SK-N-SH (cell line): ENCODE measurements at regions not wholly inside any gene's neighbourhood (a gene's known extent, or its start where the extent isn't known, plus 50 kb on each side); places are given as distances from the start of the nearest gene placed in this dataset.

Experiments
- CTCF ChIP-seq: fragments of 200-600 bp; sonication (generic); IDR thresholded peaks from 2 replicates; pipeline ENCODE4 v1.6.1; 2017; ENCODE audit warnings: antibody characterized with exemption, mild to moderate bottlenecking, moderate library complexity
- EZH2phosphoT487 ChIP-seq: fragments of 200-600 bp; sonication (generic); IDR thresholded peaks from 2 replicates; pipeline ENCODE4 v1.6.1; 2017; ENCODE audit warnings: low read depth, mixed run types, mild to moderate bottlenecking, antibody characterized with exemption, moderate library complexity, borderline replicate concordance
- PBX3 ChIP-seq: IDR thresholded peaks from 2 replicates; pipeline ENCODE4; 2012
- POLR2AphosphoS5 ChIP-seq: IDR thresholded peaks from 2 replicates; pipeline ENCODE4 v1.6.1; 2012; ENCODE audit warnings: low read depth, low read length
- YY1 ChIP-seq: IDR thresholded peaks from 2 replicates; pipeline ENCODE4 v1.4.0; 2012; ENCODE audit warnings: low read depth, mild to moderate bottlenecking

GRCh38 chr18:40841467-40841866 is 1113.6 kb upstream of the PIK3C3 start:
- TF ChIP-seq PBX3 = peak; percentile 27; the same call in 1 of the 2 replicates
- no peak for TF ChIP-seq POLR2AphosphoS5
- no peak for TF ChIP-seq CTCF
- no peak for TF ChIP-seq EZH2phosphoT487
- TF ChIP-seq YY1 = no peak
